Smooth muscle cell (in vitro differentiated cells): ENCODE measurements at regions not wholly inside any gene's neighbourhood (a gene's known extent, or its start where the extent isn't known, plus 50 kb on each side); places are given as distances from the start of the nearest gene placed in this dataset.

Source experiments
- DNase-seq: peaks from one replicate; lab custom pipeline; 2025; ENCODE audit not compliant: unreplicated experiment; lab: John Stamatoyannopoulos, UW
- H2AFZ ChIP-seq: fragments of 200-600 bp; sonication (generic); 2 replicates; pipeline ENCODE4 v1.6.0; 2016; ENCODE audit warnings: antibody characterized with exemption, low read depth, mild to moderate bottlenecking
- H3F3A ChIP-seq: fragments of 200-600 bp; sonication (generic); 2 replicates; pipeline ENCODE4 v1.6.0; 2017; ENCODE audit warnings: antibody characterized with exemption, low read depth
- H3K27ac ChIP-seq: fragments of 200-600 bp; sonication (generic); 2 replicates; pipeline ENCODE4 v1.5.1; 2016; ENCODE audit warnings: low read depth, mild to moderate bottlenecking
- H3K27me3 ChIP-seq: fragments of 200-600 bp; sonication (generic); 2 replicates; pipeline ENCODE4 v1.6.1; 2016; ENCODE audit warnings: low read depth, mild to moderate bottlenecking
- H3K36me3 ChIP-seq: fragments of 200-600 bp; sonication (generic); 2 replicates; pipeline ENCODE4 v1.5.1; 2016; ENCODE audit warnings: low read depth
- H3K4me1 ChIP-seq: fragments of 200-600 bp; sonication (generic); 2 replicates; pipeline ENCODE4 v1.5.1; 2016; ENCODE audit warnings: low read depth
- H3K4me2 ChIP-seq: fragments of 200-600 bp; sonication (generic); 2 replicates; pipeline ENCODE4 v1.6.0; 2016; ENCODE audit warnings: mild to moderate bottlenecking
- H3K4me3 ChIP-seq: fragments of 200-600 bp; sonication (generic); 2 replicates; pipeline ENCODE4 v1.5.1; 2016; ENCODE audit warnings: mild to moderate bottlenecking
- H3K79me2 ChIP-seq: fragments of 200-600 bp; sonication (generic); 2 replicates; pipeline ENCODE4 v1.6.0; 2016; ENCODE audit warnings: low read depth, mild to moderate bottlenecking
- H3K9ac ChIP-seq: fragments of 200-600 bp; sonication (generic); 2 replicates; pipeline ENCODE4 v1.6.0; 2016; ENCODE audit warnings: low read depth
- H3K9me3 ChIP-seq: fragments of 200-600 bp; sonication (generic); replicated peaks from 2 replicates; pipeline ENCODE4 v1.5.1; 2016; ENCODE audit warnings: low read depth
- H4K20me1 ChIP-seq: fragments of 200-600 bp; sonication (generic); 2 replicates; pipeline ENCODE4 v1.6.0; 2016; ENCODE audit warnings: low read depth
- CTCF ChIP-seq: fragments of 200-600 bp; sonication (generic); IDR thresholded peaks from 2 replicates; pipeline ENCODE4 v1.5.1; 2017; ENCODE audit warnings: borderline replicate concordance, mild to moderate bottlenecking, antibody characterized with exemption; ENCODE audit not compliant: insufficient read depth, poor library complexity, severe bottlenecking
- WGBS: methylation state at CpG from one replicate; pipeline ENCODE4 v1.1.7; 2016; ENCODE audit warnings: low lambda C conversion rate; 5-methylcytosine and 5-hydroxymethylcytosine counted together

GRCh38 chr22:49692499-49693225 is 135.0 kb downstream of the BRD1 start:
- H2AFZ ChIP-seq = no peak overlapping the region
- no peak overlapping the region for H3K27ac ChIP-seq
- no peaks in the 10 kb centered on the region for H3K79me2 ChIP-seq
- no peak overlapping the region for H3K4me2 ChIP-seq
- no peaks in the 10 kb centered on the region for H3K27me3 ChIP-seq
- H3K9ac ChIP-seq = no peak overlapping the region
- 84% methylated on average over 18 of the region's 18 CpGs for WGBS
- no peak for DNase-seq
- no peak overlapping the region for H3K4me3 ChIP-seq
- no peaks in the 10 kb centered on the region for H3K36me3 ChIP-seq
- TF ChIP-seq CTCF = no peak
- H3K4me1 ChIP-seq = no peaks in the 10 kb centered on the region
- no peaks in the 10 kb centered on the region for H3K9me3 ChIP-seq
- H3F3A ChIP-seq = no peaks in the 10 kb centered on the region
- H4K20me1 ChIP-seq = no peaks in the 10 kb centered on the region

DNA sequence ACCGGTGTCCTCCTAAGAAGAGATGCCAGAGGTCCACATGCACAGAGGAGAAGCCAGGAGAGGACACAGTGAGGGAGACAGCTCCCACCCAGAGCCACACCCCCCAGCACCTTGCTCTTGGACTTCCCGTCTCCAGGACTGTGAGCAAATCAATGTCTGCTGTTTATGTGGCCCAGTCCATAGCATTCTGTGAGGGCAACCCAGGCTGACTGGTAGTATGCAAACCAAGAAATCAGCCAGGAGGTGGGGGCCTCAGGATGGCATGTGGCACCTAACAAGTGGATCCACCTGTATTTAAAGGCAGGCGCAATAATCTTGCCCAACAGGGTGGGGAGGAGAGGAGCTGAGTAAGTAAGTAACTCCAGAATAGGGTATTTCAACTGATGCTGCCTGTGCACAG is 136.4 kb downstream of the BRD1 start:
- H3K4me3 ChIP-seq = no peak overlapping the region
- H3K79me2 ChIP-seq = no peaks in the 10 kb centered on the region
- no peak overlapping the region for H3K27ac ChIP-seq
- WGBS = 95% methylated on average over 3 of the region's 3 CpGs
- H3K9me3 ChIP-seq = no peaks in the 10 kb centered on the region
- H4K20me1 ChIP-seq = no peaks in the 10 kb centered on the region
- H3K4me1 ChIP-seq = no peaks in the 10 kb centered on the region
- no peak overlapping the region for H3K9ac ChIP-seq
- H3K27me3 ChIP-seq = no peaks in the 10 kb centered on the region
- H3K36me3 ChIP-seq = no peaks in the 10 kb centered on the region
- H3K4me2 ChIP-seq = no peak overlapping the region
- H3F3A ChIP-seq = no peaks in the 10 kb centered on the region
- no peak for TF ChIP-seq CTCF
- no peak for DNase-seq
- H2AFZ ChIP-seq = no peak overlapping the region

GRCh38 chr22:49690454-49690853 is 137.2 kb downstream of the BRD1 start:
- no peak for TF ChIP-seq CTCF
- Histone ChIP-seq H3K27me3 (no peaks in the 10 kb centered on the region), H4K20me1 (no peaks in the 10 kb centered on the region), H3K27ac (no peak overlapping the region), H3K4me1 (no peaks in the 10 kb centered on the region), H3K4me2 (no peak overlapping the region), H3K9me3 (no peaks in the 10 kb centered on the region), H3F3A (no peaks in the 10 kb centered on the region), H3K9ac (no peak overlapping the region), H3K36me3 (no peaks in the 10 kb centered on the region), H2AFZ (no peak overlapping the region), H3K4me3 (no peak overlapping the region), H3K79me2 (no peaks in the 10 kb centered on the region)
- no peak for DNase-seq
- 80% methylated on average over 16 of the region's 16 CpGs for WGBS

- H3K4me1 ChIP-seq = no peaks in the 10 kb centered on the region
- no peak for DNase-seq
- no peak overlapping the region for H2AFZ ChIP-seq
- H3F3A ChIP-seq = no peaks in the 10 kb centered on the region
- no peak overlapping the region for H3K4me2 ChIP-seq
- 82% methylated on average over 11 of the region's 11 CpGs for WGBS
- no peak overlapping the region for H3K4me3 ChIP-seq
- no peak overlapping the region for H3K27ac ChIP-seq
- H3K36me3 ChIP-seq = no peaks in the 10 kb centered on the region
- no peaks in the 10 kb centered on the region for H3K79me2 ChIP-seq
- H3K9me3 ChIP-seq = no peaks in the 10 kb centered on the region
- no peak for TF ChIP-seq CTCF
- no peaks in the 10 kb centered on the region for H3K27me3 ChIP-seq
- H3K9ac ChIP-seq = no peak overlapping the region
- no peaks in the 10 kb centered on the region for H4K20me1 ChIP-seq
Measured at GRCh38 chr22:49689858-49690257, 137.8 kb downstream of the BRD1 start.
